H1 (cell line): ENCODE measurements at regions not wholly inside any gene's neighbourhood (a gene's known extent, or its start where the extent isn't known, plus 50 kb on each side); places are given as distances from the start of the nearest gene placed in this dataset.

Source experiments
- CTCF ChIA-PET: fragments of 300-600 bp; sonication (Branson Sonifier 250); formaldehyde crosslinking; loops from one replicate; lab custom pipeline; 2021; ENCODE audit not compliant: partially characterized antibody; lab: Charles Lee
- POLR2A ChIA-PET: fragments of 300-600 bp; sonication (Branson Sonifier 250); formaldehyde crosslinking; loops from one replicate; lab custom pipeline; 2021; ENCODE audit warnings: inconsistent platforms; ENCODE audit not compliant: partially characterized antibody; lab: Charles Lee
- DNase-seq, 2 experiments: peaks; one replicate each; pipeline versions ENCODE4 v3.0.0 to v3.0.0-alpha.2; 2010 to 2022; ENCODE audit warnings: low spot score in 2 of 2, low read depth in 1 of 2, mixed read lengths in 1 of 2
- FAIRE-seq: peaks from 2 replicates; lab custom pipeline; 2011; peaks lifted over from hg19 to GRCh38; lab: Jason Lieb, UNC
- H2AFZ ChIP-seq: 2 replicates; pipeline ENCODE4 v1.8.1; 2012; ENCODE audit warnings: low read length, inconsistent platforms
- H2AK5ac ChIP-seq: 2 replicates; pipeline ENCODE4 v1.6.1; 2013; ENCODE audit warnings: low read depth, low read length
- H2BK120ac ChIP-seq: replicated peaks from 2 replicates; pipeline ENCODE3; 2013; ENCODE audit warnings: low read depth, low read length, inconsistent platforms
- H2BK12ac ChIP-seq: 2 replicates; pipeline ENCODE4 v1.6.1; 2013; ENCODE audit warnings: low read depth, low read length
- H2BK15ac ChIP-seq: 2 replicates; pipeline ENCODE4 v1.6.1; 2013; ENCODE audit warnings: low read length
- H2BK20ac ChIP-seq: 2 replicates; pipeline ENCODE4 v1.6.1; 2013; ENCODE audit warnings: low read length
- H2BK5ac ChIP-seq: 2 replicates; pipeline ENCODE4 v1.6.1; 2013; ENCODE audit warnings: low read depth, low read length
- H3K14ac ChIP-seq: 2 replicates; pipeline ENCODE4 v1.6.1; 2013; ENCODE audit warnings: inconsistent platforms; ENCODE audit not compliant: insufficient read length
- H3K18ac ChIP-seq: 2 replicates; pipeline ENCODE4 v1.6.1; 2013; ENCODE audit warnings: low read length; ENCODE audit errors: extremely low read depth
- H3K23ac ChIP-seq: 2 replicates; pipeline ENCODE4 v1.6.1; 2013; ENCODE audit warnings: inconsistent platforms; ENCODE audit not compliant: insufficient read length
- H3K23me2 ChIP-seq: 2 replicates; pipeline ENCODE4 v1.6.1; 2013; ENCODE audit warnings: low read depth, low read length
- H3K27ac ChIP-seq: 2 replicates; pipeline ENCODE4 v1.6.1; 2011; ENCODE audit warnings: low read depth, low read length, inconsistent platforms
- H3K27me3 ChIP-seq, 4 experiments: replicated peaks in 1 of 4; 1 replicate in 1 of 4; 2 replicates in 3 of 4; pipeline versions ENCODE4 v1.6.1 to v1.8.1; 2011 to 2013; ENCODE audit warnings: low read length in 3 of 4, mild to moderate bottlenecking in 3 of 4, inconsistent platforms in 2 of 4, mixed read lengths in 2 of 4, moderate library complexity in 1 of 4; ENCODE audit not compliant: control insufficient read depth in 3 of 4, insufficient read depth in 3 of 4; ENCODE audit errors: extremely low read depth in 1 of 4
- H3K36me3 ChIP-seq, 4 experiments: 2 replicates each; pipeline versions ENCODE4 v1.6.1 to v1.8.1; 2011 to 2013; ENCODE audit warnings: mild to moderate bottlenecking in 4 of 4, low read length in 3 of 4, moderate library complexity in 2 of 4, control low read depth in 1 of 4, inconsistent platforms in 1 of 4; ENCODE audit not compliant: insufficient read depth in 4 of 4, control insufficient read depth in 2 of 4
- H3K4ac ChIP-seq: replicated peaks from 2 replicates; pipeline ENCODE3; 2013; ENCODE audit warnings: low read length, low read depth, mixed read lengths, inconsistent platforms; ENCODE audit not compliant: insufficient read length
- H3K4me1 ChIP-seq, 4 experiments: replicated peaks in 1 of 4; 1 replicate in 1 of 4; 2 replicates in 3 of 4; pipeline versions ENCODE4 v1.6.1 to v1.8.1; 2011 to 2013; ENCODE audit warnings: low read length in 3 of 4, inconsistent platforms in 2 of 4, mixed read lengths in 1 of 4; ENCODE audit not compliant: insufficient read depth in 4 of 4, control insufficient read depth in 3 of 4
- H3K4me2 ChIP-seq, 2 experiments: 2 replicates each; pipeline versions ENCODE4 v1.6.1 to v1.8.1; 2011 to 2013; ENCODE audit warnings: low read depth in 2 of 2, low read length in 2 of 2, control low read depth in 1 of 2, inconsistent platforms in 1 of 2, mild to moderate bottlenecking in 1 of 2; ENCODE audit not compliant: insufficient read depth in 1 of 2
- H3K4me3 ChIP-seq, 4 experiments: fragments of 200-600, 300-600 bp in 1 of 4; sonication (generic), shearing (Covaris generic), sonication (Bioruptor Twin) in 1 of 4; 2 replicates each; pipeline versions ENCODE4 v1.5.1 to v1.8.1; 2011 to 2016; ENCODE audit warnings: low read length in 4 of 4, low read depth in 3 of 4, control low read depth in 2 of 4, inconsistent platforms in 2 of 4, mild to moderate bottlenecking in 2 of 4, mixed read lengths in 1 of 4, moderate library complexity in 1 of 4; ENCODE audit not compliant: insufficient read depth in 2 of 4; ENCODE audit errors: extremely low read depth in 1 of 4
- H3K56ac ChIP-seq: replicated peaks from 2 replicates; pipeline ENCODE3; 2013; ENCODE audit warnings: low read depth, mild to moderate bottlenecking, mixed read lengths, low read length, inconsistent platforms; ENCODE audit not compliant: insufficient read length
- H3K79me1 ChIP-seq: 2 replicates; pipeline ENCODE4 v1.6.1; 2013; ENCODE audit warnings: low read depth, low read length, control low read depth
- H3K79me2 ChIP-seq, 2 experiments: 2 replicates each; pipeline versions ENCODE4 v1.6.1 to v1.8.1; 2012 to 2013; ENCODE audit warnings: low read length in 2 of 2, mild to moderate bottlenecking in 2 of 2, inconsistent platforms in 1 of 2; ENCODE audit not compliant: insufficient read depth in 2 of 2, control insufficient read depth in 1 of 2
- H3K9ac ChIP-seq, 4 experiments: replicated peaks in 1 of 4; 1 replicate in 1 of 4; 2 replicates in 3 of 4; pipeline versions ENCODE4 v1.6.1 to v1.8.1; 2011 to 2013; ENCODE audit warnings: low read depth in 3 of 4, low read length in 3 of 4, control low read depth in 2 of 4, mild to moderate bottlenecking in 2 of 4, moderate library complexity in 2 of 4, inconsistent platforms in 1 of 4; ENCODE audit errors: extremely low read depth in 1 of 4
- H3K9me3 ChIP-seq, 2 experiments: 2 replicates each; pipeline versions ENCODE4 v1.6.1 to v1.8.1; 2012 to 2013; ENCODE audit warnings: mild to moderate bottlenecking in 2 of 2, moderate library complexity in 2 of 2, control low read depth in 1 of 2, inconsistent platforms in 1 of 2, low read depth in 1 of 2, low read length in 1 of 2, mixed read lengths in 1 of 2; ENCODE audit not compliant: insufficient read depth in 2 of 2
- H4K20me1 ChIP-seq, 2 experiments: replicated peaks in 1 of 2; 2 replicates each; pipeline versions ENCODE3 to v1.8.1; 2011 to 2013; ENCODE audit warnings: inconsistent platforms in 2 of 2, low read length in 2 of 2, mild to moderate bottlenecking in 1 of 2; ENCODE audit not compliant: insufficient read depth in 2 of 2, control insufficient read depth in 1 of 2
- H4K5ac ChIP-seq: 2 replicates; pipeline ENCODE4 v1.6.1; 2013; ENCODE audit warnings: low read length, low read depth, mixed read lengths, inconsistent platforms; ENCODE audit not compliant: insufficient read length
- H4K8ac ChIP-seq: 2 replicates; pipeline ENCODE4 v1.8.0; 2013; ENCODE audit warnings: mild to moderate bottlenecking, moderate library complexity, low read length, inconsistent platforms; ENCODE audit not compliant: insufficient read depth; ENCODE audit errors: extremely low read depth
- H4K91ac ChIP-seq: replicated peaks from 2 replicates; pipeline ENCODE3; 2013; ENCODE audit warnings: low read length, mixed read lengths, inconsistent platforms; ENCODE audit not compliant: insufficient read length
- CBX8 ChIP-seq: fragments of 300-800, 300-1000 bp; sonication (generic); IDR thresholded peaks from 2 replicates; pipeline ENCODE4 v1.7.1; 2016; ENCODE audit warnings: low read depth, low read length, borderline replicate concordance
- CREB1 ChIP-seq: IDR thresholded peaks from 2 replicates; pipeline ENCODE4 v1.6.1; 2012; ENCODE audit warnings: inconsistent platforms
- EGR1 ChIP-seq: IDR thresholded peaks from 2 replicates; pipeline ENCODE4 v1.6.1; 2011; ENCODE audit warnings: low read depth, low read length, borderline replicate concordance
- EZH2 ChIP-seq: fragments of 200-600 bp; sonication (generic); IDR thresholded peaks from 2 replicates; pipeline ENCODE4 v1.7.1; 2012; ENCODE audit warnings: low read depth, mild to moderate bottlenecking, moderate library complexity, low read length, inconsistent platforms; ENCODE audit not compliant: severe bottlenecking
- HDAC2 ChIP-seq, 2 experiments: fragments of 300-600 bp in 1 of 2; sonication (generic) in 1 of 2; IDR thresholded peaks; 2 replicates each; pipeline ENCODE4 v1.6.1; 2011 to 2012; ENCODE audit warnings: low read depth in 2 of 2, low read length in 2 of 2, mild to moderate bottlenecking in 2 of 2, moderate library complexity in 2 of 2, borderline replicate concordance in 1 of 2, inconsistent platforms in 1 of 2
- HDAC6 ChIP-seq: IDR thresholded peaks from one replicate; pipeline ENCODE4 v1.7.1; 2012; ENCODE audit warnings: low read depth, mild to moderate bottlenecking, inconsistent platforms, low read length, moderate library complexity
- NRF1 ChIP-seq: IDR thresholded peaks from 2 replicates; pipeline ENCODE4 v1.6.1; 2011; ENCODE audit warnings: mild to moderate bottlenecking, low read depth, low read length, improper control_type of control experiment
- POLR2AphosphoS5 ChIP-seq: IDR thresholded peaks from 2 replicates; pipeline ENCODE4 v1.6.1; 2011; ENCODE audit warnings: low read depth, low read length
- YY1 ChIP-seq: IDR thresholded peaks from 2 replicates; pipeline ENCODE4 v1.6.1; 2011; ENCODE audit warnings: low read depth, mild to moderate bottlenecking, low read length
- ZNF274 ChIP-seq: IDR thresholded peaks from 2 replicates; pipeline ENCODE4 v1.7.0; 2012; ENCODE audit warnings: low read length, borderline replicate concordance; ENCODE audit errors: extremely low read depth

DNA sequence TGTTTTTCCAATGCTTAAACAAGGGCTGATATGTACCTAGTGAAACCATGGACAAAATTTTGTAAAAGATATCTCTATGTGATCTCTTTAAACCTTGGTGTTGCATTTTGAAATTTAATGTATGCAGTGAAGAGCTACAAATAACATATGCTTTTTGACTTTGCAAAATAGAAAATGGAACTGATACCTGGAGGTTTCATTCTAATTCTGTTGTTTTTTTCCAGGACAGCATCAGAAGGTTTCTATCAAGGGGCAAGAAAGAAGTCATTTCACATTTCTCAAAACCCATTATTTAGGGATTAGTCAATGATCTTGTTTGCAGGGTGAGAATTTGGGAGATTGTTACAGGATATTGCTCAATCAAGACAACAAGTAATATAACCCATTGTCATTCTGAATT lies 549.3 kb downstream of the CDY2B start:
- Histone ChIP-seq H4K8ac (no peak overlapping the region), H2BK15ac (no peak overlapping the region), H2BK120ac (no peak overlapping the region), H3K27ac (no peak overlapping the region), H2AFZ (no peak overlapping the region), H3K36me3 (no peaks in the 10 kb centered on the region), H2BK12ac (no peak overlapping the region), H4K91ac (no peak overlapping the region), H3K4ac (no peak overlapping the region), H3K4me3 (no peak overlapping the region), H2BK20ac (no peak overlapping the region), H3K9ac (no peak overlapping the region), H2AK5ac (no peak overlapping the region), H3K4me1 (peaks cover 0 to 2% (median 0%) of the 10 kb centered on the region in 4 experiments; a peak in 1 of 7 replicates), H3K14ac (no peak overlapping the region), H4K5ac (no peak overlapping the region), H4K20me1 (no peaks in the 10 kb centered on the region), H3K79me1 (no peaks in the 10 kb centered on the region), H3K27me3 (no peaks in the 10 kb centered on the region), H3K23ac (no peak overlapping the region), H3K56ac (no peak overlapping the region), H3K18ac (no peak overlapping the region), H3K23me2 (no peaks in the 10 kb centered on the region), H2BK5ac (no peak overlapping the region), H3K79me2 (no peaks in the 10 kb centered on the region), H3K4me2 (no peak overlapping the region), H3K9me3 (no peaks in the 10 kb centered on the region)
- TF ChIP-seq YY1 (no peak), HDAC2 (IDR thresholded peaks at IDR 0.05; ENCODE audit: borderline replicate concordance in 1 of 2, low read depth in 2 of 2, low read length in 2 of 2) (no peak), POLR2AphosphoS5 (no peak), CREB1 (no peak), NRF1 (no peak), EGR1 (no peak), HDAC6 (no peak), EZH2 (no peak), CBX8 (no peak), ZNF274 (no peak)
- CTCF ChIA-PET: interaction anchor here (0.9 kb wide), 1 partner anchor 8 kb away, joined by 3 read pairs; no protein-coding TSS in a partner anchor
- POLR2A ChIA-PET: no interaction called here
- no peak for FAIRE-seq
- no peak for DNase-seq
